IPS-15b (cell line): ENCODE measurements at regions not wholly inside any gene's neighbourhood (a gene's known extent, or its start where the extent isn't known, plus 50 kb on each side); places are given as distances from the start of the nearest gene placed in this dataset.

Experiments
- H3K27me3 ChIP-seq: one replicate; pipeline ENCODE4 v1.6.1; 2013; ENCODE audit warnings: low read length; ENCODE audit not compliant: control insufficient read depth, insufficient read depth
- H3K36me3 ChIP-seq: one replicate; pipeline ENCODE4 v1.6.1; 2013; ENCODE audit warnings: low read length; ENCODE audit not compliant: control insufficient read depth, insufficient read depth
- H3K4me1 ChIP-seq: one replicate; pipeline ENCODE4 v1.6.1; 2013; ENCODE audit warnings: mild to moderate bottlenecking, low read length; ENCODE audit not compliant: control insufficient read depth, insufficient read depth
- H3K4me3 ChIP-seq: one replicate; pipeline ENCODE4 v1.5.1; 2013; ENCODE audit warnings: low read depth, low read length
- H3K9ac ChIP-seq: one replicate; pipeline ENCODE4 v1.6.1; 2013; ENCODE audit warnings: low read depth, mild to moderate bottlenecking, low read length
- H3K9me3 ChIP-seq: one replicate; pipeline ENCODE4 v1.6.1; 2013; ENCODE audit warnings: mild to moderate bottlenecking, low read length; ENCODE audit not compliant: control insufficient read depth, insufficient read depth

DNA sequence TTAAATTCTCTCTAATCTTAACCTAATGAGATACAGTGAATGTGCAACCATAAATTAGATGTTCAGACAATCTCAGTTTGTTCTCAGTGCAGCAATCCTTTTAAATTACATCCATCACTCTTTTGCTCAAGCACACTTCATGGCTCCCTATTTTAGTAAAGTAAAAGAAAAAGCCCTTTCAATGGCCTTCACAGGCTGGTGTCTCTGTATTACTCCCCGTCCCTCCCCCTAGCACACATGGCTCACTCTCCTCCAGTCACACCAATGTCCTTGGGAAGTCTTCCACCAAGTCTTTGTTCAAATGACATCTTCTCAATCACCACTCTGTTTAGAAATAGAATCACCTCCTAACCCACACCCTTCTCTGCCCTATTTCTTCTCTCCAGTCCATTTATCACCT lies 60.3 kb upstream of the RGS7 start:
- Histone ChIP-seq H3K9ac (no peak overlapping the region), H3K27me3 (peaks cover under 1% of the 10 kb centered on the region), H3K36me3 (no peaks in the 10 kb centered on the region), H3K4me3 (no peak overlapping the region), H3K4me1 (no peaks in the 10 kb centered on the region), H3K9me3 (no peaks in the 10 kb centered on the region)

GRCh38 chr1:241413974-241414373 lies 57.0 kb upstream of the RGS7 start:
- Histone ChIP-seq H3K9ac (no peak overlapping the region), H3K4me3 (no peak overlapping the region), H3K4me1 (no peaks in the 10 kb centered on the region), H3K36me3 (no peaks in the 10 kb centered on the region), H3K9me3 (no peaks in the 10 kb centered on the region), H3K27me3 (no peaks in the 10 kb centered on the region)

- no peaks in the 10 kb centered on the region for H3K9me3 ChIP-seq
- H3K4me1 ChIP-seq = no peaks in the 10 kb centered on the region
- no peaks in the 10 kb centered on the region for H3K36me3 ChIP-seq
- no peak overlapping the region for H3K9ac ChIP-seq
- no peak overlapping the region for H3K4me3 ChIP-seq
- H3K27me3 ChIP-seq = no peaks in the 10 kb centered on the region
These were observed 56.4 kb upstream of the RGS7 start for GRCh38 chr1:241413386-241413785.

DNA sequence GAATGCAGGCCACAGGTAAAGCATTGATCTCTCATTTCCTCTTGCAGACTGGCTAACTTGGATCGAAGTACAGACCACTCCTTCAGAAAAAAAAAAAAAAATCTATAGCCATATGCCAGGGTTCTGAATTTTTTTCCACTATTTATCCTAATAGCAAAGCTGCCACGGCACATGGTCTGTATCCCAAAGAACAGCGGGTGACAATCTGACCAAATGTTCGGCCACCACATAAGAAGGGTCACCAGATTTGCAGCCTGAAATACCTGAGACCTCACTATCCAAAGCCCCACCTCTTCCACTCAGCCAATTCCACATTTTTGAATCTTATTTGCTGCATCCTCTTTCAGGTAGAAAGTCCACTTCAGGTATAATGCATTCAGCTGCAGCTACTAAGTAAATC lies 55.6 kb upstream of the RGS7 start:
- Histone ChIP-seq H3K9ac (no peak overlapping the region), H3K9me3 (no peaks in the 10 kb centered on the region), H3K27me3 (no peaks in the 10 kb centered on the region), H3K4me3 (no peak overlapping the region), H3K36me3 (no peaks in the 10 kb centered on the region), H3K4me1 (no peaks in the 10 kb centered on the region)

DNA sequence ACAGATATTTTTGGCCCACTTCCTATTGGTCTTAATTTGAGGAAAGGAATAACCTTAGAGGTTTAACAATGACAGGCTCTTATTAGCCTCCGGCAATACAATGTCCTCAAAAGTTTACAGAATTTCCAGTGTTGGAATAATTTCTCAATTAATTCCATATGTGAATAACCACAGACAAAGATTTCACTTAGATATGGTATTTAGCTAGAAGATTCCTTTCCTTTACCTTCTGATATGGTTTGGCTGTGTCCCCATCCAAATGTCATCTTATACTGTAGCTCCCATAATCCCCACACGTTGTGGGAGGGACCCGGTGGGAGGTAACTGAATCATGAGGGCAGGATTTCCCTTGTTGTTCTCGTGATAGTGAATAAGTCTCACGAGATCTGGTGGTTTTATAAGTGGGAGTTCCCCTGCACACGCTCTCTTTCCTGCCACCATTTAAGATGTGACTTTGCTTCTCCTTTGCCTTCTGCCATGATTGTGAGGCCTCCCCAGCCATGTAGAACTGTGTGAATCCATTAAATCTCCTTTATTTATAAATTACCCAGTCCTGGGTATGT lies 54.9 kb upstream of the RGS7 start:
- no peaks in the 10 kb centered on the region for H3K9me3 ChIP-seq
- H3K4me1 ChIP-seq = no peaks in the 10 kb centered on the region
- H3K27me3 ChIP-seq = no peaks in the 10 kb centered on the region
- no peak overlapping the region for H3K4me3 ChIP-seq
- H3K36me3 ChIP-seq = no peaks in the 10 kb centered on the region
- no peak overlapping the region for H3K9ac ChIP-seq

DNA sequence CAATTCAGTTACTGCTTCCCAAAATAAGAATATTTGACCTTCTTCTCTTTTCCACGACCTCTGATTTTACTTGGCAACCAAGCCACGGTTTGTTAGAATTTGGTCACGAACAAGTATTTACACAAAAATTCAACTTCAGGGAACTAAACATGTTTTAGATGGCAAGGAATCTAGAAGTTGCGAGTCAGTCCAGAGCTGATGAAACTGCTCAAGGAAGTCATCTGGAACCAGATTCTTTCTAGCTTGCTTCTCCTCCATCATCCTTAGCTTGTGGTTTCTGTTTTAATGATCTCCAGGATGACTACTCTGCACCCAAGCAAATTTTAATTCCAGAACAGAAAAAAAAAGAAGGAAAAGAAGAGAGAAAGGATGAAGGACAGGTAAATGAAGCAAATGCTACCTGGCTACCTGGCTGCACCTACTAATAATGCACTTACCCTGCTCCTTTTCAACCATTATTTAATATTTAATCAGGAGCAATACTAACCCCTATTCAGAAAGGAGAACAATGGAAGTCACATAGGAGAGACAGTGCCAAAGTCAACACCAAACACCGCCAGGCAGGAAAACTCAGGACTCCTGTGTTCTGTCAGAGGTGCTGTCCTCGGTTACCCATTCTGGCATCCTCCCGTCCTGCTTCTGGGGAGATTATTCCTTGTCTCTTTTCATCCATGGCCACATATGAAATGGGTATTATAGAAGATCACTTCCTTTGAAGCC lies 54.2 kb upstream of the RGS7 start:
- Histone ChIP-seq H3K4me1 (no peaks in the 10 kb centered on the region), H3K9ac (no peak overlapping the region), H3K27me3 (no peaks in the 10 kb centered on the region), H3K4me3 (no peak overlapping the region), H3K9me3 (no peaks in the 10 kb centered on the region), H3K36me3 (no peaks in the 10 kb centered on the region)

- Histone ChIP-seq H3K27me3 (no peaks in the 10 kb centered on the region), H3K36me3 (no peaks in the 10 kb centered on the region), H3K4me1 (no peaks in the 10 kb centered on the region), H3K9ac (no peak overlapping the region), H3K4me3 (no peak overlapping the region), H3K9me3 (no peaks in the 10 kb centered on the region)
These were observed 51.2 kb upstream of the RGS7 start for GRCh38 chr1:241408170-241408569.
